Activated CD8-positive, alpha-beta T cell treated with anti-CD3 and anti-CD28 coated beads for 36 hours (primary cell): ENCODE measurements at regions not wholly inside any gene's neighbourhood (a gene's known extent, or its start where the extent isn't known, plus 50 kb on each side); places are given as distances from the start of the nearest gene placed in this dataset.

ENCODE experiments used
- ATAC-seq: fragments of 200-7000 bp; cut with Tn5 transposase; one replicate; pipeline ENCODE4 v1.10.0; 2021; ENCODE audit warnings: mild to moderate bottlenecking, moderate library complexity
- CTCF ChIA-PET: fragments of 350-600 bp; sonication (Branson Sonifier 250); formaldehyde crosslinking; loops from one replicate; lab custom pipeline; 2021; ENCODE audit warnings: antibody characterized with exemption; lab: Charles Lee
- POLR2A ChIA-PET: fragments of 350-600 bp; sonication (Branson Sonifier 250); formaldehyde crosslinking; loops from one replicate; lab custom pipeline; 2021; ENCODE audit warnings: antibody characterized with exemption; lab: Charles Lee
- DNase-seq: peaks from one replicate; pipeline ENCODE4 v3.0.0-alpha.2; 2020
- H3K27ac Mint-ChIP-seq: one replicate; pipeline ENCODE4 v1.8.0; 2021; ENCODE audit warnings: mild to moderate bottlenecking, mixed read lengths
- H3K27me3 Mint-ChIP-seq: one replicate; pipeline ENCODE4 v1.8.0; 2021; ENCODE audit warnings: mixed read lengths
- H3K36me3 Mint-ChIP-seq: one replicate; pipeline ENCODE4 v1.8.0; 2021; ENCODE audit warnings: low read depth, mixed read lengths
- H3K4me1 Mint-ChIP-seq: one replicate; pipeline ENCODE4 v1.8.0; 2021; ENCODE audit warnings: low read depth, mixed read lengths
- H3K4me3 Mint-ChIP-seq: one replicate; pipeline ENCODE4 v1.8.0; 2021; ENCODE audit warnings: mild to moderate bottlenecking, moderate library complexity, mixed read lengths
- H3K9me3 Mint-ChIP-seq: one replicate; pipeline ENCODE4 v1.8.0; 2021; ENCODE audit warnings: mixed read lengths
- CTCF ChIP-seq: fragments of 200-600 bp; IDR thresholded peaks from one replicate; pipeline ENCODE4 v1.8.0; 2022; ENCODE audit warnings: antibody characterized with exemption, mild to moderate bottlenecking
- intact Hi-C: fragments of 100-400 bp; cut with micrococcal nuclease; formaldehyde crosslinking; loops from one replicate; pipeline ENCODE4 v1.10.0; 2022

- ATAC-seq (no peak), DNase-seq (no peak)
- Mint-ChIP-seq H3K36me3 (no peaks in the 10 kb centered on the region), H3K9me3 (peaks cover 21% of the 10 kb centered on the region), H3K27me3 (no peaks in the 10 kb centered on the region), H3K4me1 (no peaks in the 10 kb centered on the region), H3K4me3 (no peak overlapping the region), H3K27ac (no peak overlapping the region)
- ChIA-PET CTCF (no interaction called here), POLR2A (no interaction called here)
- intact Hi-C loops, result no loop called here
- TF ChIP-seq CTCF, result no peak
Observed at GRCh38 chr7:86226191-86226590, 417.5 kb upstream of the GRM3 start.

DNA sequence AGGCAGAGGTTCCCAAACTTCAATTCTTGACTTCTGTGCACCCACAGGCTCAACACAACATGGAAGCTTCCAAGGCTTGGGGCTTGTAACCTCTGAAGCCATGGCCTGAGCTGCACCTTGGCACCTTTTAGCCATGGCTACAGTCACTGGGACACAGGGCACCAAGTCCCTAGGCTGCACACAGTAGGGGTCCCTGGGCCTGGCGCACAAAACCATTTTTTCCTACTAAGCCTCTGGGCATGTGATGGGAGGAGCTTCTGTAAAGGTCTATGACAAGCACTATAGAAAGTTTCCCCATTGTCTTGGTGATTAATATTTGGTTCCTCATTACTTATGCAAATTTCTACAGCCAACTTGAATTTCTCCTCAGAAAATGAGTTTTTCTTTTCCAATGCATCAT, 420.9 kb upstream of the GRM3 start:
- no peak for TF ChIP-seq CTCF
- ChIA-PET CTCF (no interaction called here), POLR2A (no interaction called here)
- H3K27me3 Mint-ChIP-seq, result no peaks in the 10 kb centered on the region
- H3K4me3 Mint-ChIP-seq, result no peak overlapping the region
- H3K9me3 Mint-ChIP-seq, result peaks cover 18% of the 10 kb centered on the region
- DNase-seq, result no peak
- no peaks in the 10 kb centered on the region for H3K4me1 Mint-ChIP-seq
- no peak overlapping the region for H3K27ac Mint-ChIP-seq
- intact Hi-C loops, result no loop called here
- no peaks in the 10 kb centered on the region for H3K36me3 Mint-ChIP-seq
- ATAC-seq, result no peak

- Mint-ChIP-seq H3K27ac (no peak overlapping the region), H3K36me3 (no peaks in the 10 kb centered on the region), H3K27me3 (no peaks in the 10 kb centered on the region), H3K4me3 (no peak overlapping the region), H3K4me1 (no peaks in the 10 kb centered on the region), H3K9me3 (no peaks in the 10 kb centered on the region)
- DNase-seq (no peak), ATAC-seq (no peak)
- POLR2A ChIA-PET, result no interaction called here
- intact Hi-C loops, result no loop called here
- TF ChIP-seq CTCF, result no peak
- CTCF ChIA-PET, result no interaction called here
Observed at GRCh38 chr7:86214734-86215133, 429.0 kb upstream of the GRM3 start.

GRCh38 chr7:86212976-86213375, 430.7 kb upstream of the GRM3 start:
- no peak for TF ChIP-seq CTCF
- ATAC-seq (no peak), DNase-seq (no peak)
- H3K36me3 Mint-ChIP-seq, result no peaks in the 10 kb centered on the region
- H3K27me3 Mint-ChIP-seq, result no peaks in the 10 kb centered on the region
- ChIA-PET POLR2A (no interaction called here), CTCF (no interaction called here)
- no peaks in the 10 kb centered on the region for H3K9me3 Mint-ChIP-seq
- H3K4me3 Mint-ChIP-seq, result no peak overlapping the region
- intact Hi-C loops, result no loop called here
- H3K27ac Mint-ChIP-seq, result no peak overlapping the region
- no peaks in the 10 kb centered on the region for H3K4me1 Mint-ChIP-seq

- H3K4me1 Mint-ChIP-seq, result no peaks in the 10 kb centered on the region
- POLR2A ChIA-PET, result no interaction called here
- H3K4me3 Mint-ChIP-seq, result no peak overlapping the region
Observed at GRCh38 chr7:86209036-86209435, 434.7 kb upstream of the GRM3 start.

More at GRCh38 chr7:86209036-86209435, 434.7 kb upstream of the GRM3 start:
- Mint-ChIP-seq H3K36me3 (no peaks in the 10 kb centered on the region), H3K27ac (no peak overlapping the region), H3K27me3 (no peaks in the 10 kb centered on the region), H3K9me3 (no peaks in the 10 kb centered on the region)
- no peak for TF ChIP-seq CTCF
- DNase-seq (no peak), ATAC-seq (no peak)
- intact Hi-C loops, result no loop called here
- CTCF ChIA-PET, result no interaction called here
